HepG2 (cell line): ENCODE measurements at regions not wholly inside any gene's neighbourhood (a gene's known extent, or its start where the extent isn't known, plus 50 kb on each side); places are given as distances from the start of the nearest gene placed in this dataset.

Experiments used
- ATAC-seq: fragments of 200-7000 bp; cut with Tn5 transposase; 3 replicates; pipeline ENCODE4 v1.9.1; 2020; ENCODE audit warnings: mild to moderate bottlenecking, moderate library complexity
- BruUV-seq: library from RNA; stranded (reverse); fragments of 400-500 nt; replicated peaks from 2 replicates; lab custom pipeline; 2021; lab: Mats Ljungman, UMichigan
- CTCF ChIA-PET: fragments of 300-600 bp; formaldehyde crosslinking; extraction: SDS; loops from one replicate; lab custom pipeline; 2021; ENCODE audit warnings: low total read pairs, inconsistent platforms, low intra/inter-chr PET ratio; lab: Yijun Ruan, JAX
- POLR2A ChIA-PET: fragments of 350-600 bp; sonication (Branson Sonifier 250); formaldehyde crosslinking; loops from one replicate; lab custom pipeline; 2020; ENCODE audit warnings: antibody characterized with exemption, inconsistent platforms; lab: Yijun Ruan, JAX
- DNase-seq: peaks from one replicate; pipeline ENCODE4 v3.0.0-alpha.2; 2015; ENCODE audit warnings: low spot score
- FAIRE-seq: peaks from 3 replicates; lab custom pipeline; 2011; peaks lifted over from hg19 to GRCh38; lab: Jason Lieb, UNC
- H2AFZ ChIP-seq: one replicate; pipeline ENCODE4 v1.6.1; 2011; ENCODE audit warnings: low read length, inconsistent platforms
- H3K27ac ChIP-seq: fragments of 300-600 bp; 3 replicates; pipeline ENCODE4 v1.8.0; 2011; ENCODE audit warnings: mixed run types, mild to moderate bottlenecking, mixed read lengths, low read length, inconsistent platforms; ENCODE audit not compliant: insufficient read depth; ENCODE audit errors: extremely low read length
- H3K27me3 ChIP-seq, 2 experiments: fragments of 200-600 bp in 1 of 2; 2 replicates in 1 of 2; 3 replicates in 1 of 2; pipeline versions ENCODE4 v1.6.0 to v1.8.0; 2011; ENCODE audit warnings: low read length in 2 of 2, mild to moderate bottlenecking in 2 of 2, moderate library complexity in 2 of 2, inconsistent platforms in 1 of 2; ENCODE audit not compliant: insufficient read depth in 2 of 2, control insufficient read depth in 1 of 2
- H3K36me3 ChIP-seq, 2 experiments: fragments of 200-600 bp in 1 of 2; replicated peaks in 1 of 2; 2 replicates in 1 of 2; 3 replicates in 1 of 2; pipeline versions ENCODE4 v1.5.1 to v1.8.0; 2011; ENCODE audit warnings: low read length in 2 of 2, inconsistent platforms in 1 of 2; ENCODE audit not compliant: insufficient read depth in 2 of 2, control insufficient read depth in 1 of 2
- H3K4me1 ChIP-seq: 2 replicates; pipeline ENCODE4 v1.5.1; 2012; ENCODE audit warnings: low read length, inconsistent platforms; ENCODE audit not compliant: insufficient read depth
- H3K4me2 ChIP-seq: 2 replicates; pipeline ENCODE4 v1.6.0; 2011; ENCODE audit warnings: low read depth, low read length, inconsistent platforms
- H3K4me3 ChIP-seq, 3 experiments: fragments of 200-600 bp in 1 of 3; sonication (generic), shearing (Covaris generic) in 1 of 3; replicated peaks in 1 of 3; 2 replicates each; pipeline ENCODE4 v1.5.1; 2011 to 2016; ENCODE audit warnings: low read length in 3 of 3, inconsistent platforms in 2 of 3, low read depth in 2 of 3, mild to moderate bottlenecking in 2 of 3, control low read depth in 1 of 3, mixed read lengths in 1 of 3; ENCODE audit not compliant: insufficient read depth in 1 of 3
- H3K79me2 ChIP-seq: one replicate; pipeline ENCODE4 v1.6.1; 2011; ENCODE audit warnings: low read length, inconsistent platforms; ENCODE audit not compliant: insufficient read depth
- H3K9ac ChIP-seq: 2 replicates; pipeline ENCODE4 v1.6.0; 2011; ENCODE audit warnings: mild to moderate bottlenecking, low read depth, low read length, inconsistent platforms; ENCODE audit not compliant: insufficient read depth
- H3K9me3 ChIP-seq: 2 replicates; pipeline ENCODE4 v1.5.1; 2012; ENCODE audit warnings: mild to moderate bottlenecking, low read length
- H4K20me1 ChIP-seq: 2 replicates; pipeline ENCODE4 v1.6.0; 2011; ENCODE audit warnings: inconsistent platforms, mild to moderate bottlenecking, low read length, moderate library complexity; ENCODE audit not compliant: insufficient read depth
- PHF8 ChIP-seq: sonication (generic); formaldehyde crosslinking; IDR thresholded peaks from 2 replicates; pipeline ENCODE4 v1.5.0; 2020; ENCODE audit warnings: missing genetic modification reagents
- ZBED4 ChIP-seq: sonication (generic); formaldehyde crosslinking; IDR thresholded peaks from 2 replicates; pipeline ENCODE4 v1.4.0; 2020; ENCODE audit warnings: missing genetic modification reagents, borderline replicate concordance
- ZNF362 ChIP-seq: sonication (generic); formaldehyde crosslinking; IDR thresholded peaks from 2 replicates; pipeline ENCODE4 v1.4.0; 2020; ENCODE audit warnings: missing genetic modification reagents, mild to moderate bottlenecking, borderline replicate concordance
- ZNF704 ChIP-seq: sonication (generic); formaldehyde crosslinking; IDR thresholded peaks from 2 replicates; pipeline ENCODE4 v1.8.1; 2023; ENCODE audit warnings: mild to moderate bottlenecking, inconsistent platforms, moderate library complexity, missing genetic modification reagents, borderline replicate concordance
- ZNF891 ChIP-seq: sonication (generic); formaldehyde crosslinking; IDR thresholded peaks from 2 replicates; pipeline ENCODE4 v1.5.0; 2020; ENCODE audit warnings: mild to moderate bottlenecking, missing genetic modification reagents
- ZSCAN30 ChIP-seq: sonication (generic); formaldehyde crosslinking; IDR thresholded peaks from 2 replicates; pipeline ENCODE4 v1.5.0; 2020; ENCODE audit warnings: mild to moderate bottlenecking, missing genetic modification reagents
- WGBS: methylation state at CpG from one replicate; pipeline ENCODE4 v1.1.6; 2017; ENCODE audit warnings: low lambda C conversion rate; 5-methylcytosine and 5-hydroxymethylcytosine counted together
- in situ Hi-C: cut with HindIII; loops from 2 replicates; pipeline ENCODE4 v1.10.0; 2017; ENCODE audit warnings: low pct_unique_long_range_greater_than_20kb; ENCODE audit not compliant: extremely low pct_ligation_motif_present
- intact Hi-C: fragments of 100-400 bp; cut with micrococcal nuclease; formaldehyde crosslinking; loops from one replicate; pipeline ENCODE4 v1.10.0; 2022; ENCODE audit not compliant: unreplicated experiment

GRCh38 chr14:100651999-100652508, 64.8 kb upstream of the BEGAIN start (continued):
- TF ChIP-seq ZNF362 (CRISPR knock-in tag), result no peak
- TF ChIP-seq ZNF891 (CRISPR knock-in tag), result no peak
- no peak for TF ChIP-seq ZSCAN30 (CRISPR knock-in tag)
- no peak for TF ChIP-seq ZNF704
- TF ChIP-seq PHF8, result no peak

- Histone ChIP-seq H3K79me2 (no peaks in the 10 kb centered on the region), H3K36me3 (no peaks in the 10 kb centered on the region), H3K4me1 (peaks cover 36% of the 10 kb centered on the region), H3K9ac (no peak overlapping the region), H3K9me3 (no peaks in the 10 kb centered on the region), H4K20me1 (no peaks in the 10 kb centered on the region), H2AFZ (no peak overlapping the region), H3K27ac (no peak overlapping the region), H3K4me2 (no peak overlapping the region), H3K4me3 (no peak overlapping the region), H3K27me3 (peaks cover 0 to 47% of the 10 kb centered on the region in 2 experiments; a peak in 4 of 5 replicates)
- POLR2A ChIA-PET, result no interaction called here
- no TSS peak for BruUV-seq
- no peak for TF ChIP-seq ZBED4 (CRISPR knock-in tag)
- intact Hi-C loops, result no loop called here
- CTCF ChIA-PET, result interaction anchor here (2.6 kb wide), 1 partner anchor 235 kb away, joined by 9 read pairs; no protein-coding TSS in a partner anchor
- 71% methylated on average over 8 of the region's 8 CpGs for WGBS
- ATAC-seq, result no peak
- no peak for DNase-seq
- in situ Hi-C loops, result loop anchor here (5.0 kb wide), 1 partner anchor 265 kb away; no protein-coding TSS in a partner anchor
- FAIRE-seq, result no peak
Measured at GRCh38 chr14:100652744-100653143, 65.5 kb upstream of the BEGAIN start.
